Skeletal muscle tissue (tissue), 3 donors: ENCODE measurements at regions not wholly inside any gene's neighbourhood (a gene's known extent, or its start where the extent isn't known, plus 50 kb on each side); places are given as distances from the start of the nearest gene placed in this dataset.
"Not testable (repeated sequence)": the region's sequence is repeated elsewhere in the genome, so short reads cannot be mapped to it uniquely, and the experiment has no call there.

Experiments
- H3K27ac ChIP-seq: one replicate; pipeline ENCODE4 v1.7.0; 2013; ENCODE audit warnings: mild to moderate bottlenecking, low read depth, low read length, inconsistent platforms
- H3K27me3 ChIP-seq, 3 donors: one replicate each; pipeline ENCODE4 v1.7.0; 2013; ENCODE audit warnings: low read length in 3 of 3; ENCODE audit not compliant: control insufficient read depth in 3 of 3, insufficient read depth in 3 of 3
- H3K36me3 ChIP-seq, 3 donors: one replicate each; pipeline ENCODE4 v1.7.0; 2013; ENCODE audit warnings: low read length in 3 of 3; ENCODE audit not compliant: control insufficient read depth in 3 of 3, insufficient read depth in 3 of 3
- H3K4me1 ChIP-seq, 3 donors: one replicate each; pipeline ENCODE4 v1.7.0; 2013; ENCODE audit warnings: low read length in 3 of 3, mild to moderate bottlenecking in 3 of 3; ENCODE audit not compliant: control insufficient read depth in 3 of 3, insufficient read depth in 3 of 3
- H3K4me3 ChIP-seq, 3 donors: one replicate each; pipeline ENCODE4 v1.7.0; 2013; ENCODE audit warnings: low read length in 3 of 3
- H3K9ac ChIP-seq, 3 donors: one replicate each; pipeline ENCODE4 v1.7.0; 2013; ENCODE audit warnings: low read length in 3 of 3, mild to moderate bottlenecking in 3 of 3, moderate library complexity in 2 of 3, low read depth in 1 of 3
- H3K9me3 ChIP-seq, 3 donors: one replicate each; pipeline ENCODE4 v1.7.0; 2013; ENCODE audit warnings: low read length in 3 of 3; ENCODE audit not compliant: control insufficient read depth in 3 of 3
- donor health status: Osteomylitis.

DNA sequence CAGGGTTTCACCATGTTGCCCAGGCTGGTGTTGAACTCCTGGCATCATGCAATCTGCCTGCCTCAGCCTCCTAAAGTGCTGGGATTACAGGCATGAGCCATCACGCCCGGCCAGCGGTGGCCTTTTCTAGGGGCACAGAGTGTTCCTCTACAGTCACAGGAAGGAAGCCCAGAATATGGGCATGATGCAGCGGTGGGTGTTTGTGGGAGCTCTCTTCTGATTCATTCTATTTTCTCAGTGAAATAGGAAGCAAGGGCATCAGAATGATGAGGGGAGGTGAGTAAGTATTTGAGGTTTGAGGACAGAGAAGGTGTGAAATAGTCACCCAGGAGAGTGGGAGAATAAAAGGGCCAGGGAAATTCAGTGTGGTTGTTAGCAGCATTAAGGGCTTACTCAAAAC, 70.3 kb upstream of the PSME4 start:
- no peak overlapping the region for H3K27ac ChIP-seq
- H3K4me1 ChIP-seq = peaks cover 12 to 18% (median 16%) of the 10 kb centered on the region in 3 donors
- H3K36me3 ChIP-seq = no peaks in the 10 kb centered on the region

GRCh38 chr2:54040685-54041084, 69.9 kb upstream of the PSME4 start:
- Histone ChIP-seq H3K4me3 (no peak overlapping the region), H3K9ac (no peak overlapping the region), H3K27ac (no peak overlapping the region), H3K27me3 (no peaks in the 10 kb centered on the region), H3K36me3 (no peaks in the 10 kb centered on the region), H3K9me3 (no peaks in the 10 kb centered on the region), H3K4me1 (peaks cover 12 to 18% (median 16%) of the 10 kb centered on the region in 3 donors)

More for the DNA sequence above, 70.3 kb upstream of the PSME4 start:
- Histone ChIP-seq H3K27me3 (no peaks in the 10 kb centered on the region), H3K4me3 (no peak overlapping the region), H3K9me3 (no peaks in the 10 kb centered on the region), H3K9ac (no peak overlapping the region)

DNA sequence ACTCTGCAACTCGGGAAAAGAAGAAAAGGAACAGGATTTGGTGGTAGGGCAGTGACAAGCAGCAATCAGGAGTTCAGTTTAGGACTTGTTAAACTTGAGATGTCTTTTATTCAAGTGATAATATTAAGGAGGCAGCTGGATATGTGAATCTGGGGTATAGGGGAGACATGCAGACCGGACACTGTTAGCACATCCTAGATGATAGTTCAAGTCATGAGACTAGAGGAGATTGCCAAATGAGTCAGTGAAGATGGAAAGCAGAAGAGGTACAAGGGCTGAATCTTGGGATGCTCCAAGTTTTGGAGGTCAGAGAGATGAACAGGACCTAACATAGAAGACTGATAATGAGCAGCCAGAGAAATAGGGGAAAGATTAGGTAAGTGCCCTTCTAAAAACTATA, 69.5 kb upstream of the PSME4 start:
- Histone ChIP-seq H3K4me3 (no peak overlapping the region), H3K9me3 (no peaks in the 10 kb centered on the region), H3K9ac (no peak overlapping the region), H3K36me3 (no peaks in the 10 kb centered on the region), H3K4me1 (peaks cover 12 to 18% (median 16%) of the 10 kb centered on the region in 3 donors), H3K27ac (no peak overlapping the region), H3K27me3 (no peaks in the 10 kb centered on the region)

DNA sequence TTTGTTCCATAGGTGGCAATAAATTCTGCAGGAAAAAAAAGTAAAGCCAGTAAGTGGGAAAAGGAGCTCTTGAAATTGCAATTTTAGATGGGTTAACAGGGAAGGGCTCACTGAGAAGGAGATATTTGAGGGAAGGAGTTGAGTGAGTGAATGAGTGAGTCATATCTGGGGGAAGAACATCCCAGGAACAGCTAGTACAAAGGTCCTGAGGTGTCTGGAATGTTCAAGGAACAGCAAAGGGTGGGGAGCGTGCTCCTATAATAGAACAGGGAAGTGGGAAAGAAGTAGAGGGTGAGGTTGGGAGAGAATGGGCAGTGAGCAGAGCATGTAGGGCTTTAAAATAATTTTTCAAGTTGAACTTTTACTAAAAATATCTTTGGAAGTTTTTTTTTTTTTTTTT, 68.0 kb upstream of the PSME4 start:
- H3K27ac ChIP-seq = no peak overlapping the region
- no peaks in the 10 kb centered on the region for H3K9me3 ChIP-seq
- H3K4me3 ChIP-seq = no peak overlapping the region
- no peaks in the 10 kb centered on the region for H3K36me3 ChIP-seq
- peaks cover 8 to 12% (median 10%) of the 10 kb centered on the region in 3 donors for H3K4me1 ChIP-seq
- no peak overlapping the region for H3K9ac ChIP-seq
- H3K27me3 ChIP-seq = no peaks in the 10 kb centered on the region

DNA sequence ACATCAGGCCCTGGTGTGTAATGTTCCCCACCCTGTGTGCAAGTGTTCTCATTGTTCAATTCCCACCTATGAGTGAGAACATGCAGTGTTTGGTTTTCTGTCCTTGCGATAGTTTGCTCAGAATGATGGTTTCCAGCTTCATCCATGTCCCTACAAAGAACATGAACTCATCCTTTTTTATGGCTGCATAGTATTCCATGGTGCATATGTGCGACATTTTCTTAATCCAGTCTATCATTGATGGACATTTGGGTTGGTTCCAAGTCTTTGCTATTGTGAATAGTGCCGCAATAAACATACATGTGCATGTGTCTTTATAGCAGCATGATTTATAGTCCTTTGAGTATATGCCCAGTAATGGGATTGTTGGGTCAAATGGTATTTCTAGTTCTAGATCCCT, 60.5 kb upstream of the PSME4 start:
- peaks cover 5 to 13% (median 12%) of the 10 kb centered on the region in 3 donors for H3K4me1 ChIP-seq
- H3K27ac ChIP-seq, H3K4me3 ChIP-seq, H3K36me3 ChIP-seq, H3K9me3 ChIP-seq, H3K27me3 ChIP-seq, H3K9ac ChIP-seq: not testable (repeated sequence)

DNA sequence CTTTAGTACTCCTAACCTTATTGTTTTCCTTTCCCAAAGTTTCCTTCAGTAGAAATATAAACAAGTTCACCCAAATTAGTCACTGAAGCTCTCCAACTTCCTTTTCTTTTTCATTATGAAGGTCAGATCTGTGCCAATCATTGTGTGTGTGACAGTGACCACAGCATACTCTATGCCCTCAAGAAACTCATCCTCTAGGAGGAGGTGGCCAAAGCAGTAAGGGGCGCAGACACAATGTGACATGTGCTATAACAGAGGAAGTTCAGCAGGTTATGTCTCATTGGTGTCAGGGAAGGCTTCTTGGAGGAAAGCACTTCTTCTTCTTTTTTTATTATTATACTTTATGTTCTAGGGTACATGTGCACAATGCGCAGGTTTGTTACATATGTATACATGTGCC, 60.0 kb upstream of the PSME4 start:
- no peak overlapping the region for H3K4me3 ChIP-seq
- peaks cover 5 to 13% (median 12%) of the 10 kb centered on the region in 3 donors for H3K4me1 ChIP-seq
- H3K27me3 ChIP-seq = no peaks in the 10 kb centered on the region
- no peak overlapping the region for H3K27ac ChIP-seq
- H3K36me3 ChIP-seq = no peaks in the 10 kb centered on the region
- H3K9me3 ChIP-seq = no peaks in the 10 kb centered on the region
- peak overlapping the region in 2 of 3 donors; percentile 35 to 42 for H3K9ac ChIP-seq

GRCh38 chr2:54030396-54030741, 59.6 kb upstream of the PSME4 start:
- H3K36me3 ChIP-seq = no peaks in the 10 kb centered on the region
- no peaks in the 10 kb centered on the region for H3K27me3 ChIP-seq
- peaks cover 5 to 13% (median 12%) of the 10 kb centered on the region in 3 donors for H3K4me1 ChIP-seq
- H3K9me3 ChIP-seq = no peaks in the 10 kb centered on the region
- H3K9ac ChIP-seq = peak overlapping the region in 2 of 3 donors; percentile 35 to 42
- H3K27ac ChIP-seq = peak overlapping the region; percentile 9
- H3K4me3 ChIP-seq = no peak overlapping the region

DNA sequence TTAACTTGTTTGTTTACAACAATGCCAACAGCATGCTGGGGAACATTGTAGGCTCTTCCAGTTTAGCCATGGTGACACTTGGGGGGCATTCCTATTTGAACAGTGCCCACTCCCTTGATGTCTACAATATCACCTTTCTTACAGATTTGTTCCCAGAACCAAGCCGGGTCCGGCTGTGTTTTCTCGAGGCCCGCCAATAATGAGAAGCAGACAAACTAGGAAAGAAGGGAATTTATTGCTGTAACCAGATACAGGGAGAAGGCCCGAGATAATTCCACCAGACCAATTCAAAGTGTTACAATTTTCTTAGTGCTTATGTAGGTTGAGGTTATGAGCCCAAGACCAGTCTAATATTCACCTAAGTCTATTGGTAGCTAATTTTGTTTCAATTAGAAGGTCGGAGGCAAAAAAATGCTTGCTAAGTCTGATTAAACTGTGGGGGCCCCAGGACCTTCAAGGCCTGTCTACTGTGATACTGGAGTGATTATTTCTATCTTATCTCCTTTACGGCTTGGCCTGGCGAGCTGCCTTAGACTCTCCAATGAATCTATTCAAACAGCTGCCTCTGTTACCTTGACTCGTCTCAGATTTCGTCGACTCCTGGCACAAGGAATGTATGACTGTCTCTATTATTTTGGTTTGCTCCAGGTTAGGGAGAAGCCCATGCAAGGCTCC, 59.1 kb upstream of the PSME4 start:
- Histone ChIP-seq H3K4me3 (no peak overlapping the region), H3K36me3 (no peaks in the 10 kb centered on the region), H3K27ac (peak overlapping the region; percentile 9), H3K9me3 (no peaks in the 10 kb centered on the region), H3K27me3 (no peaks in the 10 kb centered on the region), H3K4me1 (peaks cover 5 to 13% (median 12%) of the 10 kb centered on the region in 3 donors), H3K9ac (peak overlapping the region in 1 of 3 donors; percentile 35)

- not testable (repeated sequence) for H3K4me3 ChIP-seq, H3K9me3 ChIP-seq, H3K9ac ChIP-seq, H3K27ac ChIP-seq, H3K27me3 ChIP-seq, H3K4me1 ChIP-seq, H3K36me3 ChIP-seq
Measured at GRCh38 chr2:54025463-54026075, 54.8 kb upstream of the PSME4 start.

GRCh38 chr2:54024576-54024975, 53.8 kb upstream of the PSME4 start:
- peaks cover 0 to 2% (median 0%) of the 10 kb centered on the region in 3 donors for H3K36me3 ChIP-seq
- no peaks in the 10 kb centered on the region for H3K27me3 ChIP-seq
- H3K27ac ChIP-seq = no peak overlapping the region
- H3K4me3 ChIP-seq = no peak overlapping the region
- peaks cover 0 to under 1% (median under 1%) of the 10 kb centered on the region in 3 donors for H3K4me1 ChIP-seq
- no peaks in the 10 kb centered on the region for H3K9me3 ChIP-seq
- no peak overlapping the region for H3K9ac ChIP-seq
